Prostate gland (tissue), 2 donors: ENCODE measurements at regions not wholly inside any gene's neighbourhood (a gene's known extent, or its start where the extent isn't known, plus 50 kb on each side); places are given as distances from the start of the nearest gene placed in this dataset.

Experiments
- POLR2A ChIP-seq: fragments of 450-650 bp; IDR thresholded peaks from one replicate; pipeline ENCODE4 v1.6.1; 2016; ENCODE audit warnings: antibody characterized with exemption, mild to moderate bottlenecking
- POLR2AphosphoS5 ChIP-seq: sonication (generic); formaldehyde crosslinking; IDR thresholded peaks from one replicate; pipeline ENCODE4 v1.6.1; 2017; ENCODE audit warnings: antibody characterized with exemption
- TF ChIP-seq, protein P1 (sequence below), 4 experiments: fragments of 200-600 bp in 2 of 4; fragments of 450-650 bp in 2 of 4; sonication (generic) in 2 of 4; IDR thresholded peaks; 1 replicate in 3 of 4; 2 replicates in 1 of 4; pipeline ENCODE4 v1.5.1; 2016 to 2019; ENCODE audit warnings: antibody characterized with exemption in 4 of 4, mild to moderate bottlenecking in 2 of 4, moderate library complexity in 2 of 4

DNA sequence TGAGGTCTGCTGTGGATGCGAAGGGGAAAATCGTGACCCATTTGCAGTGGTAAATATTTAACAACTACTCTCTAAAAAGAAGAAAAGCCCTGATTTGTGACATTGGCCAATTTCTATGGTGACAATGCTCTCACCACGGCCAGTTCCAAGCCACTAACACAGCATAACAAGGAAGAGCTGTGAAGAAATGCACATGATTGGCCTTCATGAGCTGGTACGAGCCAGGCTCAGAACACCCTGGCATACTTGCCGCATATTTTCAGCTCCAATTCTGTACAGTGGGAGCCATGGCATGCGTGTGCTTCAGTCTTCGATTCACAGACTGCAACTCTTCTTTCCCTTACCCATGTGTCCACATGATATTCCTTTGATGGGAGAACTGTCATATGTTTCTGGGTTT, 363.9 kb upstream of the CDH5 start:
- TF ChIP-seq, protein P1, sequence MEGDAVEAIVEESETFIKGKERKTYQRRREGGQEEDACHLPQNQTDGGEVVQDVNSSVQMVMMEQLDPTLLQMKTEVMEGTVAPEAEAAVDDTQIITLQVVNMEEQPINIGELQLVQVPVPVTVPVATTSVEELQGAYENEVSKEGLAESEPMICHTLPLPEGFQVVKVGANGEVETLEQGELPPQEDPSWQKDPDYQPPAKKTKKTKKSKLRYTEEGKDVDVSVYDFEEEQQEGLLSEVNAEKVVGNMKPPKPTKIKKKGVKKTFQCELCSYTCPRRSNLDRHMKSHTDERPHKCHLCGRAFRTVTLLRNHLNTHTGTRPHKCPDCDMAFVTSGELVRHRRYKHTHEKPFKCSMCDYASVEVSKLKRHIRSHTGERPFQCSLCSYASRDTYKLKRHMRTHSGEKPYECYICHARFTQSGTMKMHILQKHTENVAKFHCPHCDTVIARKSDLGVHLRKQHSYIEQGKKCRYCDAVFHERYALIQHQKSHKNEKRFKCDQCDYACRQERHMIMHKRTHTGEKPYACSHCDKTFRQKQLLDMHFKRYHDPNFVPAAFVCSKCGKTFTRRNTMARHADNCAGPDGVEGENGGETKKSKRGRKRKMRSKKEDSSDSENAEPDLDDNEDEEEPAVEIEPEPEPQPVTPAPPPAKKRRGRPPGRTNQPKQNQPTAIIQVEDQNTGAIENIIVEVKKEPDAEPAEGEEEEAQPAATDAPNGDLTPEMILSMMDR (IDR thresholded peaks at IDR 0.05), result no peak
- TF ChIP-seq POLR2AphosphoS5 (no peak), POLR2A (no peak)
